PFSK-1 (cell line): ENCODE measurements at regions not wholly inside any gene's neighbourhood (a gene's known extent, or its start where the extent isn't known, plus 50 kb on each side); places are given as distances from the start of the nearest gene placed in this dataset.

Source experiments
- FOXP2 ChIP-seq: optimal IDR thresholded peaks from 2 replicates; pipeline ENCODE3; 2011; ENCODE audit warnings: borderline replicate concordance, control low read depth, inconsistent platforms; ENCODE audit not compliant: insufficient read depth; ENCODE audit errors: extremely low read length, extremely low read depth
- REST ChIP-seq, 2 experiments: IDR thresholded peaks; 2 replicates each; pipeline versions ENCODE4 v1.6.1 to v1.8.0; 2011 to 2012; ENCODE audit warnings: low read depth in 2 of 2, low read length in 2 of 2, control low read depth in 1 of 2, inconsistent platforms in 1 of 2, mild to moderate bottlenecking in 1 of 2, moderate library complexity in 1 of 2; ENCODE audit not compliant: insufficient read depth in 1 of 2

GRCh38 chr2:19048593-19049266 is 309.7 kb downstream of the OSR1 start:
- TF ChIP-seq FOXP2 = no peak
- no peak for TF ChIP-seq REST (IDR thresholded peaks at IDR 0.05; ENCODE audit: insufficient read depth in 1 of 2, low read depth in 2 of 2, low read length in 2 of 2)
